ENCODE measurements at regions not wholly inside any gene's neighbourhood (a gene's known extent, or its start where the extent isn't known, plus 50 kb on each side); places are given as distances from the start of the nearest gene placed in this dataset.

DNA sequence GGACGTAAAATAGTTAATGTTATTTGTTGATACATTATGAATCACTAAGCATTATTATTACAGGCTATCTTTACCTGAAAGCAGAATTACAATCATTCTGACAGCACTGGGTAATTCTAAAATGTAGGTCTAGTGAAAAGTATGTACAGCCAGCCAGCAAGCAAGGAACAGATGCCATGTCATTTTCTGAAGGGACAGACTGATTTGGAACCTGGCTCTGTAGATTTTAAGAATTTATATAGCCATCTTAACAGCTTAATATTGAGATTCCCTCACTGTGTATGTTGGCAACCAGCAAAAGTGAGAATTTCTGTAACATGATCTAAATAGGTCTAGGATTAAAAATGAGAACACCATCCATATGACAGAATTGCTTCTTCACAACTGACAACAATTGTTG, 359.4 kb downstream of the ZIC4 start:
- TF ChIP-seq, protein P1, sequence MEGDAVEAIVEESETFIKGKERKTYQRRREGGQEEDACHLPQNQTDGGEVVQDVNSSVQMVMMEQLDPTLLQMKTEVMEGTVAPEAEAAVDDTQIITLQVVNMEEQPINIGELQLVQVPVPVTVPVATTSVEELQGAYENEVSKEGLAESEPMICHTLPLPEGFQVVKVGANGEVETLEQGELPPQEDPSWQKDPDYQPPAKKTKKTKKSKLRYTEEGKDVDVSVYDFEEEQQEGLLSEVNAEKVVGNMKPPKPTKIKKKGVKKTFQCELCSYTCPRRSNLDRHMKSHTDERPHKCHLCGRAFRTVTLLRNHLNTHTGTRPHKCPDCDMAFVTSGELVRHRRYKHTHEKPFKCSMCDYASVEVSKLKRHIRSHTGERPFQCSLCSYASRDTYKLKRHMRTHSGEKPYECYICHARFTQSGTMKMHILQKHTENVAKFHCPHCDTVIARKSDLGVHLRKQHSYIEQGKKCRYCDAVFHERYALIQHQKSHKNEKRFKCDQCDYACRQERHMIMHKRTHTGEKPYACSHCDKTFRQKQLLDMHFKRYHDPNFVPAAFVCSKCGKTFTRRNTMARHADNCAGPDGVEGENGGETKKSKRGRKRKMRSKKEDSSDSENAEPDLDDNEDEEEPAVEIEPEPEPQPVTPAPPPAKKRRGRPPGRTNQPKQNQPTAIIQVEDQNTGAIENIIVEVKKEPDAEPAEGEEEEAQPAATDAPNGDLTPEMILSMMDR (conservative IDR thresholded peaks at IDR 0.05; ENCODE audit: low read depth, low read length) = no peak
- TF ChIP-seq NFE2L2 (IDR thresholded peaks at IDR 0.05; ENCODE audit: low read depth, low read length) = no peak
- no peak for TF ChIP-seq POLR2A (IDR thresholded peaks at IDR 0.05; ENCODE audit: low read depth, low read length)
- TF ChIP-seq MAZ (IDR thresholded peaks at IDR 0.05; ENCODE audit: borderline replicate concordance, low read depth, low read length) = no peak
- TF ChIP-seq RFX5 (IDR thresholded peaks at IDR 0.05; ENCODE audit: low read depth, low read length) = no peak
- no peak for TF ChIP-seq RAD21 (IDR thresholded peaks at IDR 0.05; ENCODE audit: low read length)
- TF ChIP-seq CEBPB (IDR thresholded peaks at IDR 0.05; ENCODE audit: low read depth, low read length) = no peak
